Spleen (tissue), 7 donors: ENCODE measurements at regions not wholly inside any gene's neighbourhood (a gene's known extent, or its start where the extent isn't known, plus 50 kb on each side); places are given as distances from the start of the nearest gene placed in this dataset.

ENCODE experiments used
- POLR2A ChIP-seq, 3 donors: fragments of 450-650 bp; IDR thresholded peaks; one replicate each; pipeline ENCODE4 v1.5.1; 2017; ENCODE audit warnings: antibody characterized with exemption in 3 of 3, mild to moderate bottlenecking in 1 of 3
- POLR2AphosphoS5 ChIP-seq, 3 donors: sonication (generic); formaldehyde crosslinking; IDR thresholded peaks; one replicate each; pipeline ENCODE4 v1.5.1; 2017; ENCODE audit warnings: antibody characterized with exemption in 3 of 3
- TF ChIP-seq, protein P1 (sequence below), 11 experiments: fragments of 200-600 bp in 7 of 11; fragments of 450-650 bp in 4 of 11; sonication (generic) in 4 of 11; IDR thresholded peaks in 8 of 11; conservative IDR thresholded peaks in 3 of 11; 1 replicate in 7 of 11; 2 replicates in 4 of 11; pipeline versions ENCODE4 v1.4.0 to v1.8.0; 2016 to 2021; ENCODE audit warnings: antibody characterized with exemption in 11 of 11, inconsistent platforms in 4 of 11, mild to moderate bottlenecking in 1 of 11
- donor health status: DM: no; HTN: no; CAD: no; lungs with moderate emphysema.
- donor health status: DM: no; HTN: no; CAD: no.
- donor health status: DM: no; HTN: no; CAD: no.

DNA sequence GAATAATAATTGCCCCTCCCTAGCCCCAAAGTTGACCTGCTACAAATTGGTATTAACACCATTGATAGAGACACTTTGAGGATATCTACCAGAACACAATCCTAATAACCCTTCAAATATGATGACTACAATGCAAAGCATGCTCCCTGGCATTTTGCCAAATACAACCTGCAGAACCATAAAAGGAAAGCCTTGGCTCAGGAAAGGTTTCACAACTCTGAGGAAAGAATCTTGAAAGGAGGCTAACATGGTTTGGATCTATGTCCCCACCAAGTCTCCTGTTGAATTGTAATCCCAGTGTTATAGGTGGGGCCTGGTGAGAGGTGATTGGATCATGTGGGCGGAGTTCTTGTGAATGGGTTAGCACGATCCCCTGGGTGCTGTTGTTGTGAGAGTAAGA, 140.4 kb upstream of the ARHGAP42 start:
- TF ChIP-seq, protein P1, sequence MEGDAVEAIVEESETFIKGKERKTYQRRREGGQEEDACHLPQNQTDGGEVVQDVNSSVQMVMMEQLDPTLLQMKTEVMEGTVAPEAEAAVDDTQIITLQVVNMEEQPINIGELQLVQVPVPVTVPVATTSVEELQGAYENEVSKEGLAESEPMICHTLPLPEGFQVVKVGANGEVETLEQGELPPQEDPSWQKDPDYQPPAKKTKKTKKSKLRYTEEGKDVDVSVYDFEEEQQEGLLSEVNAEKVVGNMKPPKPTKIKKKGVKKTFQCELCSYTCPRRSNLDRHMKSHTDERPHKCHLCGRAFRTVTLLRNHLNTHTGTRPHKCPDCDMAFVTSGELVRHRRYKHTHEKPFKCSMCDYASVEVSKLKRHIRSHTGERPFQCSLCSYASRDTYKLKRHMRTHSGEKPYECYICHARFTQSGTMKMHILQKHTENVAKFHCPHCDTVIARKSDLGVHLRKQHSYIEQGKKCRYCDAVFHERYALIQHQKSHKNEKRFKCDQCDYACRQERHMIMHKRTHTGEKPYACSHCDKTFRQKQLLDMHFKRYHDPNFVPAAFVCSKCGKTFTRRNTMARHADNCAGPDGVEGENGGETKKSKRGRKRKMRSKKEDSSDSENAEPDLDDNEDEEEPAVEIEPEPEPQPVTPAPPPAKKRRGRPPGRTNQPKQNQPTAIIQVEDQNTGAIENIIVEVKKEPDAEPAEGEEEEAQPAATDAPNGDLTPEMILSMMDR (IDR thresholded peaks at IDR 0.05 in 8 of 11, conservative IDR thresholded peaks at IDR 0.05 in 3 of 11): no peak
- TF ChIP-seq POLR2A (IDR thresholded peaks at IDR 0.05) (no peak), POLR2AphosphoS5 (IDR thresholded peaks at IDR 0.05) (no peak)
